ENCODE measurements at regions not wholly inside any gene's neighbourhood (a gene's known extent, or its start where the extent isn't known, plus 50 kb on each side); places are given as distances from the start of the nearest gene placed in this dataset.
A peak's percentile ranks its signal among the peaks of the same experiment; 100 is the strongest.

GRCh38 chr12:27898022-27898421 lies 74.5 kb downstream of the PTHLH start (continued):
- TF ChIP-seq, protein P1, sequence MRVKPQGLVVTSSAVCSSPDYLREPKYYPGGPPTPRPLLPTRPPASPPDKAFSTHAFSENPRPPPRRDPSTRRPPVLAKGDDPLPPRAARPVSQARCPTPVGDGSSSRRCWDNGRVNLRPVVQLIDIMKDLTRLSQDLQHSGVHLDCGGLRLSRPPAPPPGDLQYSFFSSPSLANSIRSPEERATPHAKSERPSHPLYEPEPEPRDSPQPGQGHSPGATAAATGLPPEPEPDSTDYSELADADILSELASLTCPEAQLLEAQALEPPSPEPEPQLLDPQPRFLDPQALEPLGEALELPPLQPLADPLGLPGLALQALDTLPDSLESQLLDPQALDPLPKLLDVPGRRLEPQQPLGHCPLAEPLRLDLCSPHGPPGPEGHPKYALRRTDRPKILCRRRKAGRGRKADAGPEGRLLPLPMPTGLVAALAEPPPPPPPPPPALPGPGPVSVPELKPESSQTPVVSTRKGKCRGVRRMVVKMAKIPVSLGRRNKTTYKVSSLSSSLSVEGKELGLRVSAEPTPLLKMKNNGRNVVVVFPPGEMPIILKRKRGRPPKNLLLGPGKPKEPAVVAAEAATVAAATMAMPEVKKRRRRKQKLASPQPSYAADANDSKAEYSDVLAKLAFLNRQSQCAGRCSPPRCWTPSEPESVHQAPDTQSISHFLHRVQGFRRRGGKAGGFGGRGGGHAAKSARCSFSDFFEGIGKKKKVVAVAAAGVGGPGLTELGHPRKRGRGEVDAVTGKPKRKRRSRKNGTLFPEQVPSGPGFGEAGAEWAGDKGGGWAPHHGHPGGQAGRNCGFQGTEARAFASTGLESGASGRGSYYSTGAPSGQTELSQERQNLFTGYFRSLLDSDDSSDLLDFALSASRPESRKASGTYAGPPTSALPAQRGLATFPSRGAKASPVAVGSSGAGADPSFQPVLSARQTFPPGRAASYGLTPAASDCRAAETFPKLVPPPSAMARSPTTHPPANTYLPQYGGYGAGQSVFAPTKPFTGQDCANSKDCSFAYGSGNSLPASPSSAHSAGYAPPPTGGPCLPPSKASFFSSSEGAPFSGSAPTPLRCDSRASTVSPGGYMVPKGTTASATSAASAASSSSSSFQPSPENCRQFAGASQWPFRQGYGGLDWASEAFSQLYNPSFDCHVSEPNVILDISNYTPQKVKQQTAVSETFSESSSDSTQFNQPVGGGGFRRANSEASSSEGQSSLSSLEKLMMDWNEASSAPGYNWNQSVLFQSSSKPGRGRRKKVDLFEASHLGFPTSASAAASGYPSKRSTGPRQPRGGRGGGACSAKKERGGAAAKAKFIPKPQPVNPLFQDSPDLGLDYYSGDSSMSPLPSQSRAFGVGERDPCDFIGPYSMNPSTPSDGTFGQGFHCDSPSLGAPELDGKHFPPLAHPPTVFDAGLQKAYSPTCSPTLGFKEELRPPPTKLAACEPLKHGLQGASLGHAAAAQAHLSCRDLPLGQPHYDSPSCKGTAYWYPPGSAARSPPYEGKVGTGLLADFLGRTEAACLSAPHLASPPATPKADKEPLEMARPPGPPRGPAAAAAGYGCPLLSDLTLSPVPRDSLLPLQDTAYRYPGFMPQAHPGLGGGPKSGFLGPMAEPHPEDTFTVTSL (CRISPR knock-in tag; IDR thresholded peaks at IDR 0.05; ENCODE audit: borderline replicate concordance), result peak; percentile 82; the same call in 1 of the 2 replicates
- TF ChIP-seq CBX1 (IDR thresholded peaks at IDR 0.05; ENCODE audit: low read depth) (no peak), FOXJ3 (CRISPR knock-in tag; IDR thresholded peaks at IDR 0.05; ENCODE audit: borderline replicate concordance) (peak; percentile 67; the same call in 1 of the 2 replicates), NR2F6 (IDR thresholded peaks at IDR 0.05) (no peak), NR2F6 (CRISPR knock-in tag; IDR thresholded peaks at IDR 0.05) (peak; percentile 33; the same call in 1 of the 2 replicates), PITX1 (CRISPR knock-in tag; IDR thresholded peaks at IDR 0.05) (peak; percentile 44; the same call in 1 of the 2 replicates), EZH2 (conservative IDR thresholded peaks at IDR 0.05; ENCODE audit: low read depth, low read length) (no peak), MAFK (conservative IDR thresholded peaks at IDR 0.05 in 1 of 2, IDR thresholded peaks at IDR 0.05 in 1 of 2; ENCODE audit: low read length in 2 of 2) (0 out of 4 replicates have a peak, but pooled peaks have one; percentile 33 to 45), ETS1 (CRISPR knock-in tag; IDR thresholded peaks at IDR 0.05) (no peak)

Measured in HepG2 (cell line).